ENCODE measurements at regions not wholly inside any gene's neighbourhood (a gene's known extent, or its start where the extent isn't known, plus 50 kb on each side); places are given as distances from the start of the nearest gene placed in this dataset.

GRCh38 chr6:113464960-113465359, 392.2 kb upstream of the MARCKS start:
- DNase-seq (ENCODE audit: low spot score) = no peak
- TF ChIP-seq, protein P1, sequence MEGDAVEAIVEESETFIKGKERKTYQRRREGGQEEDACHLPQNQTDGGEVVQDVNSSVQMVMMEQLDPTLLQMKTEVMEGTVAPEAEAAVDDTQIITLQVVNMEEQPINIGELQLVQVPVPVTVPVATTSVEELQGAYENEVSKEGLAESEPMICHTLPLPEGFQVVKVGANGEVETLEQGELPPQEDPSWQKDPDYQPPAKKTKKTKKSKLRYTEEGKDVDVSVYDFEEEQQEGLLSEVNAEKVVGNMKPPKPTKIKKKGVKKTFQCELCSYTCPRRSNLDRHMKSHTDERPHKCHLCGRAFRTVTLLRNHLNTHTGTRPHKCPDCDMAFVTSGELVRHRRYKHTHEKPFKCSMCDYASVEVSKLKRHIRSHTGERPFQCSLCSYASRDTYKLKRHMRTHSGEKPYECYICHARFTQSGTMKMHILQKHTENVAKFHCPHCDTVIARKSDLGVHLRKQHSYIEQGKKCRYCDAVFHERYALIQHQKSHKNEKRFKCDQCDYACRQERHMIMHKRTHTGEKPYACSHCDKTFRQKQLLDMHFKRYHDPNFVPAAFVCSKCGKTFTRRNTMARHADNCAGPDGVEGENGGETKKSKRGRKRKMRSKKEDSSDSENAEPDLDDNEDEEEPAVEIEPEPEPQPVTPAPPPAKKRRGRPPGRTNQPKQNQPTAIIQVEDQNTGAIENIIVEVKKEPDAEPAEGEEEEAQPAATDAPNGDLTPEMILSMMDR (IDR thresholded peaks at IDR 0.05; ENCODE audit: extremely low read depth, missing control alignments) = no peak

DNA sequence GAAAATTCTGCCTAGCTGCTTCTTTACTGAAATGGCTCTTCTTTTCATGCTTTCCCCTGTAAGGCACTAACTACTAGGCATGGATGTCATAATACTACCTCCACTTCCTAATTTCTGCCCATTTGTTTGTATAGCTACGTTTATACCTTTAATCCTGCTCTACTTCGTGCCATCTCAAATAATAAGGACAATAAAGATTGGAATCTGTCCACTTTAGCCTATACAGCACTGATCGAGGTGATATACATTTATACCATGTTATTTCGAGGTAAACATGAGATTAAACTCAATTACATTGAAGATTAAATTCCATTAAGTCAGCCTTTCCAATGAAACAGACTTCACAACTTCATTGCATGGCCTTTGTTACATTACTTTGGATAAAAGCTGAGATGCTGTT, 390.6 kb upstream of the MARCKS start:
- no peak for DNase-seq (ENCODE audit: low spot score)

DNA sequence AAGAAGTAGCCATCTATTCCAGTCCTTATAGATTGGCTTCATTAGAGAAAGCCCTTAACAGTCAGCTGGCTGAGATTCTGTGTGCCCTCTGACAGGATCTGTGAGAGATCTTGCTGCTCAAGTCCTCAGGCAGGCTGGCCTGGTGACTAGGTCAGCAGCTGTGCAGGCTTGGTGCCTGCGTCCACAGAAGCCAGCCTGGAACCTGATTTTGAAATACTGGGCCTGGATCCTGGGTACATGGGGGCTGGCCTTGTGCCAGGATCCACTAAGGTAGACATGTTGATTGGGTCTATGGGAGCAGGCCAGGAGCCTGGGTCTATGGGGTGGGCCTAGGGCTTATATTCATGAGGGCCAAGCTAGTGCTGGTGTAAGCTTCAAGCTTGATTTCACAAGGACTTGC, 381.8 kb upstream of the MARCKS start:
- no peak for DNase-seq (ENCODE audit: low spot score)
- TF ChIP-seq, protein P1 (IDR thresholded peaks at IDR 0.05; ENCODE audit: extremely low read depth, missing control alignments) = no peak

More for the DNA sequence above, 390.6 kb upstream of the MARCKS start:
- TF ChIP-seq, protein P1 (IDR thresholded peaks at IDR 0.05; ENCODE audit: extremely low read depth, missing control alignments) = no peak

DNA sequence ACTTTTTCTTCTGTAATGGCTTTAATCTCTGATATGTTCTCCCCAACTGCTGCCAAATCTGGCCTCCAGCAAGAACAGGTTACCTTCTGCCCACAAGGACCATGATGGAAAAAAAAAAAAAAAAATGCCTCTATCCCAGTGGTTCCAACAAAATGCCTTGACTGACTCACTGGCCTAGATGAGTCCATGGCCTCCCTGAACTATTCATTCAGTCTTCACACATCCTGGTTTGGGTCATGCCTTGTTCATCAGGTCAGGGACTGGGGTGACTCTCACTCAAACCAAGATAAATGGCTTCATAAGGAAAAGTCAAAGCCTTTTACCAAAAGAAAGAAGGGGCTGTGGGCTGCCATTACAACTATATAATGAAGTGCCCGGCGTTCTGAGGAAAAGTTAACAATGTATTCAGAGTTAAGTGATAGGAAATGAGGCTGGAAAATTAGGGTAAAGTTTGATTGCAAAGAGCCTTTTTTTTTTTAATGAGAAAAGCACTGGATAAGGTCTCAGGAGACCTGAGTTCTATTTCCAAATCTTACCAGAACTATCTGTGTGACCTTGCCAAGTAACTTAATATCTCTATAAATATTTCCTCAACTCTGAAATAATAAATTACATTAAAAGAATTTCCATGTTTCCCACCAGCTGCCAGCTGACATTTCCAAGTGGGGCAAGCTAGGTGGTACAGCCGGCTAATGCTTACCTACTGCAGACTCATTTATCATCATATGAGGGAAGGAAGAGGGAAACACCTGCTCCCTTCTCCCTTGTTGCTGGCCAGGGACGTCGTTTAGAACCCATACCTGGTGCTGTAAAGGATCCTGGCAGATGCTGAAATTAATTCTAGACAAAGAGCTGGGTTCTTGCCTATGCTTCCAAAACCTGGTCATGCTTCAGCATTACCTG, 380.0 kb upstream of the MARCKS start:
- TF ChIP-seq, protein P1 (IDR thresholded peaks at IDR 0.05; ENCODE audit: extremely low read depth, missing control alignments) = no peak

GRCh38 chr6:113480616-113481015, 376.5 kb upstream of the MARCKS start:
- DNase-seq (ENCODE audit: low spot score) = no peak
- TF ChIP-seq, protein P1 (IDR thresholded peaks at IDR 0.05; ENCODE audit: extremely low read depth, missing control alignments) = no peak

More for the DNA sequence above, 380.0 kb upstream of the MARCKS start:
- no peak for DNase-seq (ENCODE audit: low spot score)

DNA sequence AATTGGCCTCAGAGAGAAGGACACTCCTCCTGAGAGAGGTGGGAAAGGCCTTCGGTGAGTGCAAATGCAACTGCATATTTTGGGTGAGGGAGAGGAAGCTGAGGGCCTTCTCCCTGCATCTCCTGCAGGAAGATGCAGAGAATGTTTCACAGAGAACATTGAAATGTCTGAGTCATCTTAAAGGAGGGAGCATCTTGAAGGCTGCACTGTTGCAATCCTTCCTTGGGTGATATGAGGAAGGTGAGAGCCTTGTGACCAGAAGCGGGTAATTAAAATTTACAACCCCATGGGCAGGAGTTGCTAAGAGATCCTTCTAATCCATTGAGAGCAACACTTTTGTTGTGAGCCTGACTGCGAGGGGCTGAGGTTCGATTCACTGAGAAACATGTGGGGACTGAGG, 375.7 kb upstream of the MARCKS start:
- no peak for DNase-seq (ENCODE audit: low spot score)
- TF ChIP-seq, protein P1 (IDR thresholded peaks at IDR 0.05; ENCODE audit: extremely low read depth, missing control alignments) = no peak

- TF ChIP-seq, protein P1 (IDR thresholded peaks at IDR 0.05; ENCODE audit: extremely low read depth, missing control alignments) = no peak
- peak; percentile 21 for DNase-seq (ENCODE audit: low spot score)
Observed at GRCh38 chr6:113481910-113482309, 375.2 kb upstream of the MARCKS start.

Data from GM20000 (cell line).